MM.1S (cell line): ENCODE measurements at regions not wholly inside any gene's neighbourhood (a gene's known extent, or its start where the extent isn't known, plus 50 kb on each side); places are given as distances from the start of the nearest gene placed in this dataset.

Source experiments
- DNase-seq: peaks from one replicate; pipeline ENCODE4 v3.0.0-alpha.2; 2015
- H2AFZ ChIP-seq: fragments of 300-600 bp; sonication (generic); 2 replicates; pipeline ENCODE4 v1.6.0; 2016; ENCODE audit warnings: antibody characterized with exemption, low read length
- H3F3A ChIP-seq: fragments of 300-600 bp; sonication (generic); 2 replicates; pipeline ENCODE4 v1.6.1; 2016; ENCODE audit warnings: mild to moderate bottlenecking, antibody characterized with exemption, low read length, moderate library complexity, mixed read lengths; ENCODE audit not compliant: insufficient read depth
- H3K27ac ChIP-seq: fragments of 300-600 bp; sonication (generic); 2 replicates; pipeline ENCODE4 v1.5.1; 2016; ENCODE audit warnings: mild to moderate bottlenecking, low read length
- H3K27me3 ChIP-seq: fragments of 300-600 bp; sonication (generic); replicated peaks from 2 replicates; pipeline ENCODE4 v1.6.0; 2016; ENCODE audit warnings: low read length; ENCODE audit not compliant: insufficient read depth
- H3K36me3 ChIP-seq: fragments of 300-600 bp; sonication (generic); replicated peaks from 2 replicates; pipeline ENCODE4 v1.6.1; 2016; ENCODE audit warnings: mild to moderate bottlenecking, low read length, mixed read lengths; ENCODE audit not compliant: insufficient read depth
- H3K4me1 ChIP-seq: fragments of 300-600 bp; sonication (generic); 2 replicates; pipeline ENCODE4 v1.6.1; 2016; ENCODE audit warnings: low read length, mixed read lengths
- H3K4me2 ChIP-seq: fragments of 300-600 bp; sonication (generic); 2 replicates; pipeline ENCODE4 v1.6.0; 2016; ENCODE audit warnings: low read depth, low read length
- H3K4me3 ChIP-seq: fragments of 300-600 bp; sonication (generic); 2 replicates; pipeline ENCODE4 v1.5.1; 2016; ENCODE audit warnings: low read length, mixed read lengths
- H3K79me2 ChIP-seq: fragments of 300-600 bp; sonication (generic); 2 replicates; pipeline ENCODE4 v1.6.1; 2016; ENCODE audit warnings: mixed run types, low read length, mixed read lengths
- H3K9ac ChIP-seq: fragments of 300-600 bp; sonication (generic); 2 replicates; pipeline ENCODE4 v1.6.1; 2016; ENCODE audit warnings: low read length, mixed read lengths
- H3K9me2 ChIP-seq: fragments of 300-600 bp; sonication (generic); replicated peaks from 2 replicates; pipeline ENCODE4 v1.6.1; 2016; ENCODE audit warnings: mild to moderate bottlenecking, low read length, mixed read lengths; ENCODE audit not compliant: insufficient read depth
- H3K9me3 ChIP-seq: fragments of 300-600 bp; sonication (generic); replicated peaks from 2 replicates; pipeline ENCODE4 v1.6.1; 2016; ENCODE audit warnings: mild to moderate bottlenecking, low read length, mixed read lengths; ENCODE audit not compliant: insufficient read depth
- H4K20me1 ChIP-seq: fragments of 300-600 bp; sonication (generic); 2 replicates; pipeline ENCODE4 v1.6.1; 2016; ENCODE audit warnings: mild to moderate bottlenecking, low read length, moderate library complexity, mixed read lengths; ENCODE audit not compliant: insufficient read depth
- EZH2 ChIP-seq: fragments of 300-600 bp; sonication (generic); optimal IDR thresholded peaks from 2 replicates; pipeline ENCODE3; 2017; ENCODE audit warnings: low read depth, mild to moderate bottlenecking, antibody characterized with exemption, low read length, mixed read lengths
- EZH2phosphoT487 ChIP-seq: fragments of 300-600 bp; sonication (generic); IDR thresholded peaks from 2 replicates; pipeline ENCODE4 v1.6.1; 2018; ENCODE audit warnings: antibody characterized with exemption, low read length
- TF ChIP-seq, protein P1 (sequence below): fragments of 300-600 bp; sonication (generic); IDR thresholded peaks from 2 replicates; pipeline ENCODE4 v1.5.1; 2016; ENCODE audit warnings: antibody characterized with exemption, low read length, mixed read lengths

DNA sequence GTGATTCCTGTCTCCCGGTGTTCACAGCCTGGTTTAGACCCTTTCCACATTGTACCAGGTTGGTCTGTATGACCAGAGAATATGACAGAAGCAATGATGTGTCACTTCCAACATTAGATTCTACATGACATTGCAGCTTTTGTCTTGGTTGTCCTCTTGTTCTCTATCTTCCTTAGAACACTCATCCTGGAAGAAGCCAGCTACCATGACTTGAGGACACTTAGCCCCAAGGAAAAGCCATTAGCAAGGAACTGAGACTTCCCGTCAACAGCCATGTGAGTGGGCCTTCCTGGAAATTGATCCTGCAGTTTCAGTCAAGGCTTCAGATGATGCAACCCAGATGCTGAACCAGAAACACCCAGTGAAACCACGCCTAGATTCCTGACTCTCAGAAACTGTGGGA is 143.3 kb downstream of the MREG start:
- DNase-seq: no peak
- no peak overlapping the region for H2AFZ ChIP-seq
- no peaks in the 10 kb centered on the region for H3K27me3 ChIP-seq
- H4K20me1 ChIP-seq: no peaks in the 10 kb centered on the region
- H3K9ac ChIP-seq: no peak overlapping the region
- H3K27ac ChIP-seq: no peak overlapping the region
- H3K9me3 ChIP-seq: no peaks in the 10 kb centered on the region
- H3K9me2 ChIP-seq: no peaks in the 10 kb centered on the region
- H3K4me2 ChIP-seq: no peak overlapping the region
- H3F3A ChIP-seq: no peaks in the 10 kb centered on the region
- no peaks in the 10 kb centered on the region for H3K79me2 ChIP-seq
- H3K4me1 ChIP-seq: peaks cover 3% of the 10 kb centered on the region; the same call in 1 of the 2 replicates
- H3K4me3 ChIP-seq: no peak overlapping the region
- H3K36me3 ChIP-seq: no peaks in the 10 kb centered on the region
- TF ChIP-seq EZH2: no peak
- no peak for TF ChIP-seq EZH2phosphoT487
- TF ChIP-seq, protein P1, sequence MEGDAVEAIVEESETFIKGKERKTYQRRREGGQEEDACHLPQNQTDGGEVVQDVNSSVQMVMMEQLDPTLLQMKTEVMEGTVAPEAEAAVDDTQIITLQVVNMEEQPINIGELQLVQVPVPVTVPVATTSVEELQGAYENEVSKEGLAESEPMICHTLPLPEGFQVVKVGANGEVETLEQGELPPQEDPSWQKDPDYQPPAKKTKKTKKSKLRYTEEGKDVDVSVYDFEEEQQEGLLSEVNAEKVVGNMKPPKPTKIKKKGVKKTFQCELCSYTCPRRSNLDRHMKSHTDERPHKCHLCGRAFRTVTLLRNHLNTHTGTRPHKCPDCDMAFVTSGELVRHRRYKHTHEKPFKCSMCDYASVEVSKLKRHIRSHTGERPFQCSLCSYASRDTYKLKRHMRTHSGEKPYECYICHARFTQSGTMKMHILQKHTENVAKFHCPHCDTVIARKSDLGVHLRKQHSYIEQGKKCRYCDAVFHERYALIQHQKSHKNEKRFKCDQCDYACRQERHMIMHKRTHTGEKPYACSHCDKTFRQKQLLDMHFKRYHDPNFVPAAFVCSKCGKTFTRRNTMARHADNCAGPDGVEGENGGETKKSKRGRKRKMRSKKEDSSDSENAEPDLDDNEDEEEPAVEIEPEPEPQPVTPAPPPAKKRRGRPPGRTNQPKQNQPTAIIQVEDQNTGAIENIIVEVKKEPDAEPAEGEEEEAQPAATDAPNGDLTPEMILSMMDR: no peak

DNA sequence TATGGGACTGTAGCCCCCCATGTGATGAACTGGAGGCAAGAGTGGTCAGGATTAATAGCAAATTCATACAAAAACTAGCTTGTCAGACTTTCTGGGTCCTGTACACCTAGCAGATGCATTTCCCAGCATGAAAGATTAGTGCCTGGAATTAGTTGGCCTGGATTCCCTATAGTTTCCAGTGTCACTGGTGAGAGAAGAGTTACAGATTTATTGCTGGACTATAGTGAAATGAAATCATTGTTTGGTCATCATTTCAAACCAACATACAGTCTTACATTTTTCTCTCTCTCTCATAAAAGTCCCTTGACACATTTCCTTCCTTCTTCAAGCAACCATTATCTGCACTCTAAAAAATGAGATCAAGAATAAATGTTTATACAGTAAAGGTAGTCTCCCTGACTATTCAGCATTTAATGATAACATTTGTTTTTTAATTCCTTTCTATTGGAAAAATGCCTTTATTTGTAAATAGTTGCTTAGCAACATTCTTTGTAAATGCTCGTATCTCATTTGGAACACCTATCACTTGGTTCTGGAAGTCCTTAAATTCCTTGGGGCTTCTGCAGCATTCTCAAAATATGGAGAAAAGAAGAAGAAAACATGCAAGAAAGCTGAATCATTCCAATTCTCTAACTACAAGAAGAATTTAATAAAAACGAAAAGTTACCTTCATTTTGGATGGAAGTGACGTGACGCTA is 144.4 kb downstream of the MREG start:
- H3K9ac ChIP-seq: no peak overlapping the region
- TF ChIP-seq EZH2phosphoT487 (no peak), EZH2 (no peak)
- TF ChIP-seq, protein P1: no peak
- no peak overlapping the region for H3K4me2 ChIP-seq

DNA sequence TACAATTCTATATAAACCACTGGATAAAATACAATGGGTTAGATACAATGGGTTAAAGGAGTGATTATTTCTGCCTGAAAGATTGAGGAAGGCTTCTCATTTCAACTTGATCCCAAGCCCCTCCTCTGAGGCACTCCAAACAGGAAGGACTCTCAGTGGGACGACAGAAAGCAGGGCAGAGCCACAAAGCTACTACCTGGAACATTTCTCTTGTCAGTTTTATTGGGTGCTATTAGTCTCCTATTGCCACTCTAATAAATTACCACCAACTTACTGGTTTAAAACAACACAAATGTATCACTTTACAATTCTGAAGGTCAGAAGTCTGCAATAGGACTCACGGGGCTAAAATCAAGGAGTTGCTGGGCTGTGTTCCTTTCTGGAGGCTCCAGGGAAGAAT is 146.7 kb downstream of the MREG start:
- Histone ChIP-seq H3K27me3 (no peaks in the 10 kb centered on the region), H3K4me1 (peaks cover 3% of the 10 kb centered on the region; the same call in 1 of the 2 replicates), H3K79me2 (no peaks in the 10 kb centered on the region), H3K9me2 (no peaks in the 10 kb centered on the region), H3K4me3 (no peak overlapping the region), H3K9ac (no peak overlapping the region), H3K9me3 (no peaks in the 10 kb centered on the region), H2AFZ (no peak overlapping the region), H3K4me2 (no peak overlapping the region), H3K36me3 (no peaks in the 10 kb centered on the region), H3F3A (no peaks in the 10 kb centered on the region), H3K27ac (no peak overlapping the region), H4K20me1 (no peaks in the 10 kb centered on the region)
- DNase-seq: no peak
- TF ChIP-seq EZH2phosphoT487 (no peak), EZH2 (no peak)
- TF ChIP-seq, protein P1: no peak

More for the DNA sequence above, 144.4 kb downstream of the MREG start:
- H2AFZ ChIP-seq: no peak overlapping the region
- H3K4me3 ChIP-seq: no peak overlapping the region
- H3K36me3 ChIP-seq: no peaks in the 10 kb centered on the region
- H3K79me2 ChIP-seq: no peaks in the 10 kb centered on the region
- H4K20me1 ChIP-seq: no peaks in the 10 kb centered on the region
- peaks cover 3% of the 10 kb centered on the region; the same call in 1 of the 2 replicates for H3K4me1 ChIP-seq
- DNase-seq: no peak
- H3K27me3 ChIP-seq: no peaks in the 10 kb centered on the region
- no peaks in the 10 kb centered on the region for H3K9me2 ChIP-seq
- H3K27ac ChIP-seq: no peak overlapping the region
- H3K9me3 ChIP-seq: no peaks in the 10 kb centered on the region
- no peaks in the 10 kb centered on the region for H3F3A ChIP-seq
